GM12874 (cell line): ENCODE measurements at regions not wholly inside any gene's neighbourhood (a gene's known extent, or its start where the extent isn't known, plus 50 kb on each side); places are given as distances from the start of the nearest gene placed in this dataset.

Experiments
- TF ChIP-seq, protein P1 (sequence below): IDR thresholded peaks from 2 replicates; pipeline ENCODE4 v1.5.1; 2011; ENCODE audit warnings: low read depth, mild to moderate bottlenecking, control low read depth, low read length, moderate library complexity; ENCODE audit not compliant: insufficient read depth

DNA sequence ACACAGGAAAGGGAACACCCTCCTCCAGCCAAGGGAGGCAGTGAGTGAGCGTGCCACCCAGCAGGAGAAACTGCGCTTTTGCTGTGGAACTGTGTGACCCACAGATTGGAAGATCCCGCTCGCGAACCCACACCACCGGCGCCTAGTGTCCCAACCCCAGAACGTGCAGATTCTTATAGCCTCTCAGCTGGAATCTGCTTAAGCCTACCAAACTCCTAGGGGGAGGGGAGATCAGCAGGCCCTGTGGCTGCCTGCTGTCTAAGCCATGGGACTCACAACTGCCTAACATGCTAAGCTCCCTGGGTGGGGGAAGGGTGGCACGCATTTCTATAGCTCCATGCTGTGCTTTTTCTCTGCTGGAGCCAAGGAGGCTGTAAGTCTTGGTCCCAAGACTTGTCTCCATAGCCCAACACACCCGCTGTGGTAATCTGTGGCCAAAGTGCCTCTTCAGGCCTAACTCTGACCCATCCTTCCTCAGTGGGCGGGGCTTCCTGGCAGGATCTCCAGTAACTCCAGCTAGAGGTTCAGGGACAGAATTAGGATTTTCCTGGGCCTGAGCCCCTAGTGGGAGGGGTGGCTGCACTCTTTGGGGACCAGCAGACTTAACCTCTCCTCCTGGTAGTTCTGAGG is 485.0 kb downstream of the TAF11L14 start:
- TF ChIP-seq, protein P1, sequence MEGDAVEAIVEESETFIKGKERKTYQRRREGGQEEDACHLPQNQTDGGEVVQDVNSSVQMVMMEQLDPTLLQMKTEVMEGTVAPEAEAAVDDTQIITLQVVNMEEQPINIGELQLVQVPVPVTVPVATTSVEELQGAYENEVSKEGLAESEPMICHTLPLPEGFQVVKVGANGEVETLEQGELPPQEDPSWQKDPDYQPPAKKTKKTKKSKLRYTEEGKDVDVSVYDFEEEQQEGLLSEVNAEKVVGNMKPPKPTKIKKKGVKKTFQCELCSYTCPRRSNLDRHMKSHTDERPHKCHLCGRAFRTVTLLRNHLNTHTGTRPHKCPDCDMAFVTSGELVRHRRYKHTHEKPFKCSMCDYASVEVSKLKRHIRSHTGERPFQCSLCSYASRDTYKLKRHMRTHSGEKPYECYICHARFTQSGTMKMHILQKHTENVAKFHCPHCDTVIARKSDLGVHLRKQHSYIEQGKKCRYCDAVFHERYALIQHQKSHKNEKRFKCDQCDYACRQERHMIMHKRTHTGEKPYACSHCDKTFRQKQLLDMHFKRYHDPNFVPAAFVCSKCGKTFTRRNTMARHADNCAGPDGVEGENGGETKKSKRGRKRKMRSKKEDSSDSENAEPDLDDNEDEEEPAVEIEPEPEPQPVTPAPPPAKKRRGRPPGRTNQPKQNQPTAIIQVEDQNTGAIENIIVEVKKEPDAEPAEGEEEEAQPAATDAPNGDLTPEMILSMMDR: no peak

- TF ChIP-seq, protein P1: no peak
Observed at GRCh38 chr5:18141222-18141621, 507.0 kb downstream of the TAF11L14 start.

- TF ChIP-seq, protein P1: no peak
Observed at GRCh38 chr5:18142831-18143230, 508.6 kb downstream of the TAF11L14 start.

- TF ChIP-seq, protein P1: no peak
Observed at GRCh38 chr5:18152671-18153070, 518.4 kb downstream of the TAF11L14 start.

- TF ChIP-seq, protein P1: no peak
Observed at GRCh38 chr5:18158166-18158565, 523.9 kb downstream of the TAF11L14 start.

- TF ChIP-seq, protein P1: no peak
Observed at GRCh38 chr5:18159331-18159730, 525.1 kb downstream of the TAF11L14 start.

DNA sequence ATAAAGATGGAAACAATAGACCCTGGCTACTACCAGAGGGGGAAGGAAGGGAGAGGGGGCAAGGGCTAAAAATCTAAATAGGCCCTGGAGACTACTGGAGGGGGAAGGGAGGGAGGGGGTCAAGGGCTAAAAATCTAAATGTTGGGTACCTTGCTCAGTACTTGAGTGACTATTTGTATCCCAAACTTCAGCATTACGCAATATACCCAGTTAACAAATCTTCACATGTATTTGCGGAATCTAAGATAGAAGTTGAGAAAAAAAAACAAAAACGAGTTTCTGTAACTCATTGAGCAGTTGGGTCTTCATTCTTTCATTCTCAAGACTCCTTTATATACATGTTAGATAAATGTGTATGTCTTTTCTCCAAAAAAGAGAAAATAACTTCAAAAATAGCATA is 537.4 kb downstream of the TAF11L14 start:
- TF ChIP-seq, protein P1: no peak

DNA sequence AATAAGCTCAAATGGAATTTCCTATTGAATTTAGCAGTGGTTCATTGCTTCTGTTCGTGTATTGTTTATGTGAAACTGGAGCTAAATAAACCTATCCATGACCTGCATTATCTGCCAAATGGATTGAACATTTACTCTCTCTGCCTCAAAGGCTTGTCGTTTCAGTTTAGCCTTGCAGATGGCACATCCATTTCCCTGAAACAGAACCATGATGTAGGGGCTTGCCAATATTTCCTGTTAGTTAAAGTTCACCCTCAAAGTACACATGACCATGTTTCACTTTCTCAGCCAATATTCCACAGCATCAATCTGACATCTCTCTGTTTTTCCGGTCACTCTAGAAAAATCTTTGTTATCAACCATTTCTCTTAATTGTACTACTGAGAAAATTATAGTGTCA is 545.3 kb downstream of the TAF11L14 start:
- TF ChIP-seq, protein P1: no peak
